ENCODE measurements at regions not wholly inside any gene's neighbourhood (a gene's known extent, or its start where the extent isn't known, plus 50 kb on each side); places are given as distances from the start of the nearest gene placed in this dataset.
"Not testable (repeated sequence)": the region's sequence is repeated elsewhere in the genome, so short reads cannot be mapped to it uniquely, and the experiment has no call there.

DNA sequence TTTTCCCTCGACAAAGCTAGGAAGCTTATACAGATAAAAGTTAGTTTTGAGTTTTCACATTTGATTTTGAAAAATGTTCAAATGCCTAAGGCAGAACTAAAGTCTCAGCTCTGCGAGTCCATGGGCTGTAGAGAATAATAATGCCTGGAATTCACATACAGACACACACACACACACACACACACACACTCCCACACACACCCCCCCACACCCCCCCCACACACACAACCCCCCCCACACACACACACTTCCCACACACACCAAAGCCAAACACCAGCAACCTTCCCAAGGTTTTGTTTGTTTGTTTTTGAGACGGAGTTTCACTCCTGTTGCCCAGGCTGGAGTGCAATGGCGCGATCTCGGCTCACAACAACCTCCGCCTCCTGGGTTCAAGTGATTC, 62.8 kb upstream of the EIF5 start:
- DNase-seq: no peak

DNA sequence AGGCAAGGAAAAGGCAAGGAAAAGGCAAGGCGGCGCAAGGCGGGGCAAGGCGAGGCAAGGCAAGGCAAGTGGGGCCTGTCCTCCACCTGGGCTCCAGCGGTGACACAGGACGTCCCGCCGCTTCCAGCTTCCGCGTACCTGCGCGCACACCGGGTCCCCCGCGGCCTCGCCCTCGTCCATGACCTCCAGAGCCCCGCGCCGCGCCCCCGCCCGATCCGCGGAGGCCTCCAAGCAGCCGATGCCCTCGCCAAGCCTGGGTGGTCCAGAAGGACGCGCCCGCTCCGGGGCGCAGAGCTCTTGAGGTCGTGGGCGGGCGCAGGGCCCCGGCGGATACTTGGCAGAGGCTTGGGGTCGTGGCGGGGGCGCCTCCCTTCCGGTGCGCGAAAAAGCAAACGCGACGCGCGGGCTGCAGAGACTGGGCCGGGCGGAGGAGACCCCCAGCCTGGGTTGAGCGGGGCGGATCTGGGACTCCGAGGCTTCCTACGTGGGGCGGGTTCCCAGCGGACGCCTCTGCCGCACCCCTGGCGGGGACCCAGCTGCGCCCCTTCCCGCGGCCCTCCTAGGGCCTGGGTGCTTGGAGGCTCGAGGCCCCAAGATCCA, 60.8 kb upstream of the EIF5 start:
- no peak for DNase-seq

DNA sequence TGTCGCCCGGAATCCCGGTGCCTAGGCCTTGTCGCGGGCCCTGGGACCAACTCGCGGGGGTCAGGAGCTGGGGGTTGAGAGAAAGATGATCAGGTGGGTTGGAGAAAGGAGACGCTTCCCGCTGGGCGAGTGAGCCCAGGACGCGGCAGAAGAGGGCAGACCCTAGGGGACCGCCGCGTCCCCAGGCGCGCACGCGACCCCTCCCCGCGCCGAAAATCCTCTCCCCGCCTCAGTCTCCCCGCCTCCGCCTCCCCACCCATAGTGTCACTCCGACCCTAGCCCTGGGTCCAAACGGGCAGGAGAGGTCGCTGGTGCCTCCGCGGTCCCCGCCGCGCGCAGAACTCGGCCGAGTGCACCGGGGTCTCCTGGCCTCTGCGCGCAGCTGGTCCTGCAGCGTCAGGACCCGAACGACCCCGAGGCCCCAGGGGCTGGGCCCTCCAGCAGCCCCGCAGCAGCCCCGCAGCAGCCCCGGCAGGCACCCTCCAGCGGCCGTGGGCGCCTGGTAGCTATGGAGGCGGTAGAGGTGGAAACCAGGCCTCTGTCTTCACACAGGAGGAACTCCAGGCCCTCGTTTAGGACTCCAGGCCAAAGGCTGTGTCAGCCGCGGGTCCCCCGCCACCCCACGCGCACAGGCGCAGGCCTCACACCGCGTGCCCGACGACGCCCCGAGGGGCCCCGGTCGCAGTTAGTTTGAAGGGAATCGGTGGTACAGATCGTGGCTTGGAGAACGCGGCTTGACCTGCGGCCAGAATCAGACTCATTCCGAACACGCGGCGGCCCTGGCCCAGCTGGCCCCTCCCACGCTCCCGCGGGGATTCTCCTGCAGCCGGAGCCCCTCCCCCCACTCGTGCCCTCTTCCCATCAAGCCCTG, 60.1 kb upstream of the EIF5 start:
- no peak for DNase-seq

DNA sequence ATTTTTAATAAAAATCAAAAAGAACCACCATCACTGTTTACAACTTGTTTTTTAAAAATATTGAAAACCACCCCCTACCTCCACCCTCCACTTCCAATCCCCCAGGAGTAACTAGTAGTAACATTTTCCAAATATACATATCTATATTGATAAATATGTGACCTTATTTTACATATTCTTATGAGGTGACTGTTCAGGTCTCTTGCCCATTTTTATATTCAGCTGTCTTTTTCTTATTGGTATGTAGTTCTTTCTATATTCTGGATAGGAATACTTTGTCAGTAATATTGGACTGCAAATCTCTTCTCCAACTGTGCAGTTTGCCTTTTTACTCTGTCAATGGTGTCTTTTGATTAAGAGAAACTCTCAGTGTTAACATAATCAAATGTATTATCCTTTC, 59.0 kb upstream of the EIF5 start:
- DNase-seq: no peak

DNA sequence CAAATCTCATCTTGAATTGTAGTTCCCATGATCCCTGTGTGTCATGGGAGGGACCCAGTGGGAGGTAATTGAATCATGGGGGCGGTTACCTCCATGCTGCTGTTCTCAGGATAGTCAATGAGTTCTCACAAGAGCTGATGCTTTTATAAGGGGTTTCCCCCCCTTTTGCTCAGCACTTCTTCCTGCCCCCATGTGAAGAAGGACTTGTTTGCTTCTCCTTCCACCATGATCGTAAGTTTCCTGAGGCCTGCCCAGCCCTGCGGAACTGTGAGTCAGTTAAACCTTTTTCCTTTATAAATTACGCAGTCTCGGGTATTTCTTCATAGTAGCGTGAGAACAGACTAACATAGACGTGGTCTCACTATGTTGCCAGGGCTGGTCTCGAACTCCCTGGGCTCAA, 56.1 kb upstream of the EIF5 start:
- no peak for DNase-seq

DNA sequence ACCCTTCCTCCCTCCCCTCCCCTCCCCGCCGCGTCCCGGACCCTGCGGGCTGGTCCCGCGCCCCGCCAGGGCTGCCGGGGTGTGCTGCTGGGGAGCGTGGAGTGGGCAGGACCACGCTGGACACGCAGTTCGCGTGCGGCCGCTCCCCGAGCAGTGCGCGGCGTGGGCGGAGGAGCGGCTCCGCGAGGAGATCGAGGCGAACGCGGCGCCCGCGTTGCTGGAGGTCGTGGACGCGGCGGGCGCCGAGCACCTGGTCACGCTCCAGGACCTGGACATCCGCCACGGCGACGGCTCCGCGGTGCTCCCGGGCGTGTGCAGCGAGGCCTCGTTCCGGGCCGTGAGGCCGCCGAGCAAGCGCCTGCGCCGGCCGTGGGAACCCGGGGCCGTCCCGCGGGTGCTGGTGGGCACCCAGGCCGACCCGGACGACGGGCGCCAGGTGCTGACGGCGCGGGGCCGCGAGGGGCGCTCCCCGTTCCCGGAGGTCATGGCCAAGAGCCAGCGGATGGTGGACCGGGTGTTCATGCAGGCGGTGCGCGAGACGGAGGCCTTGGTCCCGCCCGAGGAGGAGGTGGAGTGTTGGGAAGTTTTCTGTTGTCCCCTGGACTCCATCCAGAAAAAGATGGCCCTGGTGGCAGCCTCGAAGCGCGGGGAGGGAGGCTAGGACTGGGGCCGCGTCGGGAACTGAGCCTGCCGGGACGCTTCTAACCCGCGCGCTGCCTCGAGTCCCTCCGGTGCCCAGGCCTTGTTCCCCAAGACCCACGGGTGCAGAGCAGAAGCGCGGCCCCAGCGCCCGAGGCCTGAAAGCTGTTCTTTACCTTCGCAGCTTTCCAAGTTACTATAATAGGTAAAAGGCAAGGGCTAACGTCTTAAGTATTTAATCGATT, 54.7 kb upstream of the EIF5 start:
- DNase-seq: no peak

DNA sequence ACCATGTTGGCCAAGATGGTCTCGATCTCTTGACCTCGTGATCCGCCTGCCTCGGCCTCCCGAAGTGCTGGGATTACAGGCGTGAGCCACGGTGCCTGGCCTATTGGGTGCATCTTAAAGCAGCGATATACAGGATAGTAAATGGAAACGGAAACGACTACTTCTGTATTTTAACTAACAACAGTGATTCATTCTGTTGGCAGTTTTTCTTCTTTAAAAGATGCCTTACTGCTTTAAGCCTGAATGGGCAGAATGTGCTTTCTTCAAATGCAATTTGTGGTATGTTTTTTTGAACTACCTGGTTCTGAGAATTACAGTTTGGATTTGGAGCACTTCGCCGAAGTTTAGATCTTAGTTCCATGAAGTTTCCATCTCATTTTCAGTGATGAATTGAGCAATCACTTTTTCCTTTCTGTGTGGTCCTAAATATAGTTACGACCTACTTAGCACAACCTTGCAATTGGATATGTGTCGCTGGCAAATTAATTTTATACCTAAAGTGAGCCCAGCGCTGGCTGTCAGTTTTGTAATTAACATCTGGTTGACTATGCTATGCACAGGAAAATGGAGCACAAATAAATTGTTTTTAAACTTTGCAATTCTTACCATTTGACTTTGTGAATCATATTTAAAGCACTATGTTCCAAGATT, 53.6 kb upstream of the EIF5 start:
- DNase-seq: no peak

DNA sequence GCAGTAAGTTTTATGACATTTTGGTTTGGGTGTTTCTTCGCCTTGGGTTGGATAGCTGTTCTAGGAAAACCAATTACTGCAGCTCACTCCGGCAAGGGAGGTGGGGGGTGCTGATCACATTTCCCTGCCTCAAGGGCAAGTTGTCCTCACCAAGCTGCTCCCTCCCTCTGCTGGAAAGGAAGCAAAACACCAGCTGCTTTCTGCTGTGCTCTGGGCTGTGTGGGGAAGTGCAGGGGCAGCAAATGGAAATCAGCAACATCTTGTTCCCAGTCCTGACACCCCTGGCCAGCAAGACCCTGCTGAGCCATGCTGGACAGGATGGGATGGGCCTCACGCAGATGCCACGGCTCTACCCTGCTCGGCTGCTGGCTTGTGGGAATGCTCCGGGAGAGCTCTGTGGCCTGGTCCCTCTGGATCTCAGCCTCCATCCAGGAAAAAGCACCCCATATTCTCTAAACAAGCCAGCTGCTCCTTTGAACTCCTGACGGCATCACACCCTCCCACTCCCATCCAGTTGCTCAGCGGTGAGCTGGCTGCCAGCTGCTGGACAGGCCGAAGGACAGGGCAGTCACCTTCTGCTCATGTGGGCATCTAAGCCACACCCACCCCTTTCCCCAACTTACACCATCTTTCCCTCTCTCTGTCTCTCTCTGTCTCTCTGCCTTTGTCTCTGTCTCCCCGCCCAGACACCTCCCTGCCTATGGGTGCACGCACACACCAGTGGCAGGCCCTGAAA, 52.4 kb upstream of the EIF5 start:
- DNase-seq: no peak

DNA sequence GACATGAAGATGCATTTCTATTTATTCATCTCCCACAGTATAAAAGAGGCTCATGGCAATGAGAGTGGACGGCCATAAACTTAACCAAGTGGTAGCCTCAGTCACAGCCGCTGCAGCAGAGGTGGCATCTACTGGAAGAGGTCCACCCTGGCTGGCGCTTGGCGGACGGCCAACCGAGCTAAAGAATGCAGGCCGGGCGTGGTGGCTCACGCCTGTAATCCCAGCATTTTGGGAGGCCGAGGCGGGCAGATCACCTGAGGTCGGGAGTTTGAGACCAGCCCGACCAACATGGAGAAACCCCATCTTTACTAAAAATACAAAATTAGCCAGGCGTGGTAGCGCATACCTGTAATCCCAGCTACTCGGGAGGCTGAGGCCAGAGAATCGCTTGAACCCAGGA, 51.7 kb upstream of the EIF5 start:
- not testable (repeated sequence) for DNase-seq

DNA sequence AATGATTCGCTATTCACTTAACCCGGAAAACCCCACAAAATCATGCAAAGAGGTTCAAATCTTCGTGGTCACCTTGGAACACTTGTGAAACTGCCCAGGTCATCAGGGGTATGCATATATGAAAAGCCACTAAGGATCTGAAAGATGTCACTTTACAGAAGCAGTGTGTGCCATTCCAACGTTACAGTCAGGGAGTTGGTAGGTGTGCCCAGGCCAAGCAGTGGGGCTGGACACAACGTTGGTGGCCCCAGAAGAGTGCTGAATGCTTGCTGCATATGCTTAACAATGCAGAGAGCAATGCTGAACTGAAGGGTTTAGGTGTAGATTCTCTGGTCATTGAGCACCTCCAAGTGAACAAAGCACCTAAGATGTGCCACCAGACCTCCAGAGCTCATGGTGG, 51.1 kb upstream of the EIF5 start:
- no peak for DNase-seq

DNA sequence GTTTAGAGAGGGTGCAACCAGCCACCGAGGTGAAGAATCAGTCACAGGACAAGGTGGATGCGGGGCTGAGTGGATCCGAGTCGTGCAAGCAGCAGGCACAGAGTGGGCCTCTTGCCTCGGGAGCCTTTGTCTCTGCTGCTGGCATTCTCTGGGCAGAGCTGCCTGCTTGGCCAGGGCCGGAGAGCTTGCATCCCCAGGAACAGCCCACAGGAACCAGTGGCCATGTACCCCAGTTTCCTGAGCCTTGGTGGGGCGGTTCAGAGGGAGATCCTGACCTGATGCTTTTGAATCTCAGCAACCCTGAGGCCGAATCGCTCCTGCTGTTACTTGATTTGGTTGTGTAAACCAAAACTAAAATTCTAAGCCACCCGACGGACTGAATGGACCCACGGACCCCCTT, 50.1 kb upstream of the EIF5 start:
- no peak for DNase-seq
